SK-N-SH (cell line): ENCODE measurements at regions not wholly inside any gene's neighbourhood (a gene's known extent, or its start where the extent isn't known, plus 50 kb on each side); places are given as distances from the start of the nearest gene placed in this dataset.

ENCODE experiments used
- CTCF ChIA-PET: fragments of 300-600, 350-600 bp; formaldehyde crosslinking; extraction: SDS; loops from one replicate; lab custom pipeline; 2021; lab: Yijun Ruan, JAX
- POLR2A ChIA-PET: fragments of 350-600 bp; sonication (Branson Sonifier 250); formaldehyde crosslinking; extraction: SDS; loops from one replicate; lab custom pipeline; 2020; ENCODE audit warnings: antibody characterized with exemption, inconsistent platforms; lab: Yijun Ruan, JAX
- DNase-seq: peaks from one replicate; pipeline ENCODE4 v3.0.0; 2012
- H2AFZ ChIP-seq: fragments of 200-600 bp; sonication (generic); 2 replicates; pipeline ENCODE4 v1.8.1; 2016; ENCODE audit warnings: antibody characterized with exemption, mild to moderate bottlenecking, low read depth
- H3F3A ChIP-seq: fragments of 200-600 bp; sonication (generic); replicated peaks from 2 replicates; pipeline ENCODE3; 2016; ENCODE audit warnings: antibody characterized with exemption, mild to moderate bottlenecking; ENCODE audit not compliant: insufficient read depth
- H3K27ac ChIP-seq, 2 experiments: fragments of 200-500 bp in 1 of 2; fragments of 200-600 bp in 1 of 2; sonication (Bioruptor generic) in 1 of 2; sonication (generic), shearing (Covaris generic) in 1 of 2; 2 replicates each; pipeline versions ENCODE4 v1.5.1 to v1.6.1; 2014 to 2016; ENCODE audit warnings: low read depth in 2 of 2, inconsistent platforms in 1 of 2, low read length in 1 of 2, mild to moderate bottlenecking in 1 of 2, mixed read lengths in 1 of 2
- H3K27me3 ChIP-seq: fragments of 200-600 bp; sonication (generic), shearing (Covaris generic); 2 replicates; pipeline ENCODE4 v1.6.1; 2016; ENCODE audit warnings: mixed run types; ENCODE audit not compliant: insufficient read depth
- H3K36me3 ChIP-seq, 2 experiments: fragments of 200-500 bp in 1 of 2; fragments of 200-600 bp in 1 of 2; sonication (Bioruptor generic) in 1 of 2; sonication (generic) in 1 of 2; replicated peaks in 1 of 2; 2 replicates each; pipeline versions ENCODE3 to v1.5.1; 2014 to 2016; ENCODE audit warnings: low read length in 1 of 2, mild to moderate bottlenecking in 1 of 2; ENCODE audit not compliant: insufficient read depth in 2 of 2, control insufficient read depth in 1 of 2
- H3K4me1 ChIP-seq, 2 experiments: fragments of 200-500 bp in 1 of 2; fragments of 200-600 bp in 1 of 2; sonication (Bioruptor generic) in 1 of 2; sonication (generic), shearing (Covaris generic) in 1 of 2; 2 replicates each; pipeline versions ENCODE4 v1.5.1 to v1.6.1; 2014 to 2016; ENCODE audit warnings: low read depth in 1 of 2, low read length in 1 of 2, mixed run types in 1 of 2; ENCODE audit not compliant: insufficient read depth in 2 of 2, control insufficient read depth in 1 of 2
- H3K4me2 ChIP-seq: fragments of 200-600 bp; sonication (generic), shearing (Covaris generic); 2 replicates; pipeline ENCODE4 v1.6.1; 2017; ENCODE audit warnings: mixed run types
- H3K4me3 ChIP-seq, 2 experiments: fragments of 200-500 bp in 1 of 2; fragments of 200-600 bp in 1 of 2; sonication (Bioruptor generic) in 1 of 2; sonication (generic), shearing (Covaris generic) in 1 of 2; 2 replicates each; pipeline versions ENCODE4 v1.5.1 to v1.8.1; 2014 to 2016; ENCODE audit warnings: low read depth in 2 of 2, inconsistent platforms in 1 of 2, low read length in 1 of 2, mild to moderate bottlenecking in 1 of 2, mixed read lengths in 1 of 2, moderate library complexity in 1 of 2
- H3K79me2 ChIP-seq: fragments of 200-600 bp; sonication (generic); 2 replicates; pipeline ENCODE4 v1.8.1; 2017; ENCODE audit warnings: mild to moderate bottlenecking; ENCODE audit not compliant: insufficient read depth
- H3K9ac ChIP-seq: fragments of 200-600 bp; sonication (generic); 2 replicates; pipeline ENCODE4 v1.6.1; 2017; ENCODE audit warnings: mixed run types
- H3K9me2 ChIP-seq: fragments of 200-600 bp; sonication (generic); 2 replicates; pipeline ENCODE4 v1.6.1; 2017; ENCODE audit warnings: mixed run types
- H3K9me3 ChIP-seq: fragments of 200-600 bp; sonication (generic); 2 replicates; pipeline ENCODE4 v1.6.1; 2017; ENCODE audit warnings: mixed run types, mild to moderate bottlenecking, moderate library complexity
- H4K20me1 ChIP-seq: fragments of 200-600 bp; sonication (generic); 2 replicates; pipeline ENCODE4 v1.6.1; 2017; ENCODE audit warnings: mild to moderate bottlenecking, mixed run types; ENCODE audit not compliant: insufficient read depth
- CHD2 ChIP-seq: fragments of 150-350 bp; IDR thresholded peaks from 2 replicates; pipeline ENCODE4 v1.6.1; 2018; ENCODE audit warnings: low read length; ENCODE audit not compliant: partially characterized antibody
- ELF1 ChIP-seq: IDR thresholded peaks from 2 replicates; pipeline ENCODE4 v1.4.0; 2012
- FOSL2 ChIP-seq: IDR thresholded peaks from 2 replicates; pipeline ENCODE4 v1.4.0; 2012; ENCODE audit warnings: low read depth, mild to moderate bottlenecking, moderate library complexity, borderline replicate concordance
- FOXJ3 ChIP-seq: sonication (generic); formaldehyde crosslinking; IDR thresholded peaks from 2 replicates; pipeline ENCODE4 v1.5.1; 2020; ENCODE audit warnings: mild to moderate bottlenecking, missing genetic modification reagents
- FOXM1 ChIP-seq: IDR thresholded peaks from 2 replicates; pipeline ENCODE4 v1.4.0; 2012; ENCODE audit warnings: low read depth, mild to moderate bottlenecking
- GABPA ChIP-seq: IDR thresholded peaks from 2 replicates; pipeline ENCODE4 v1.4.0; 2012; ENCODE audit warnings: low read depth, mild to moderate bottlenecking
- GATA2 ChIP-seq: sonication (generic); formaldehyde crosslinking; IDR thresholded peaks from 2 replicates; pipeline ENCODE4 v1.5.0; 2020; ENCODE audit warnings: mild to moderate bottlenecking, missing genetic modification reagents
- MEF2A ChIP-seq: IDR thresholded peaks from 2 replicates; pipeline ENCODE4 v1.4.0; 2012; ENCODE audit warnings: low read depth, borderline replicate concordance
- NFIC ChIP-seq: IDR thresholded peaks from 2 replicates; pipeline ENCODE4 v1.4.0; 2012; ENCODE audit warnings: borderline replicate concordance
- NRF1 ChIP-seq: IDR thresholded peaks from 2 replicates; pipeline ENCODE4 v1.6.1; 2012; ENCODE audit warnings: low read depth, mild to moderate bottlenecking, low read length
- RXRA ChIP-seq: IDR thresholded peaks from 2 replicates; pipeline ENCODE4 v1.4.0; 2012; ENCODE audit warnings: low read depth, mild to moderate bottlenecking, borderline replicate concordance
- SIN3A ChIP-seq: IDR thresholded peaks from 2 replicates; pipeline ENCODE4 v1.6.1; 2012; ENCODE audit warnings: low read depth, mild to moderate bottlenecking, low read length, moderate library complexity, borderline replicate concordance
- SMC3 ChIP-seq: IDR thresholded peaks from 2 replicates; pipeline ENCODE4 v1.6.1; 2012; ENCODE audit warnings: low read depth, low read length, improper control_type of control experiment
- TCF12 ChIP-seq: IDR thresholded peaks from 2 replicates; pipeline ENCODE4 v1.4.0; 2012
- WGBS: methylation state at CpG from one replicate; pipeline ENCODE4 v1.1.6; 2017; ENCODE audit warnings: low lambda C conversion rate; 5-methylcytosine and 5-hydroxymethylcytosine counted together
- TF ChIP-seq, protein P1 (sequence below): IDR thresholded peaks from 2 replicates; pipeline ENCODE4 v1.4.0; 2012; ENCODE audit warnings: low read depth
- TF ChIP-seq, protein P2 (sequence below): IDR thresholded peaks from 2 replicates; pipeline ENCODE4 v1.6.1; 2012; ENCODE audit warnings: mild to moderate bottlenecking, low read depth, low read length, moderate library complexity
- TF ChIP-seq, protein P3 (sequence below): IDR thresholded peaks from 2 replicates; pipeline ENCODE4 v1.4.0; 2012; ENCODE audit warnings: low read depth, borderline replicate concordance
- TF ChIP-seq, protein P4 (sequence below): IDR thresholded peaks from 2 replicates; pipeline ENCODE4 v1.4.0; 2012; ENCODE audit warnings: low read depth, borderline replicate concordance
- TF ChIP-seq, protein P5 (sequence below): fragments of 200-600 bp; sonication (generic); IDR thresholded peaks from 2 replicates; pipeline ENCODE4 v1.6.1; 2017; ENCODE audit warnings: antibody characterized with exemption, mild to moderate bottlenecking, moderate library complexity
- TF ChIP-seq, protein P6 (sequence below): fragments of 150-350 bp; IDR thresholded peaks from 2 replicates; pipeline ENCODE4 v1.6.1; 2016; ENCODE audit warnings: mild to moderate bottlenecking, low read depth, low read length

DNA sequence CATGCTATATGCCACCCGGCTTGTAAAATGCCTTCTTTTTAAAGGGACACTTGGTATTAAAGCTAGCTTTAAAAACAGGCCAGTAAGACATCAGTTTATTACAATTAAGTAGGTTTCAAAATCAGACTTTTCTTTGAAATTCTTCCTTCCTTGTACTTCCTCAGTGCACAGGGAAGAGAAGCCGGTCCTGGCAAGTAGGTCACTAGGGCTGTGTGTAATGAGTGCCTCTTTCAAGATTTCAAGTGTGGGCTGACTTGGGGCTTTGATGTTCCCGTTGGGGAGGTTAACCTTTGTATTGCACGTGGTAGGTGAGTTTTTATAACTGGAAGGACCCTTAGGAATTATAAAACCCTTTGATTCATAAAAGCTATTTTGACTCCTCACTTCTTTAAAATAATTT lies 566.4 kb upstream of the ID2 start:
- DNase-seq = no peak
- H2AFZ ChIP-seq = no peak overlapping the region

More for the DNA sequence above, 566.4 kb upstream of the ID2 start:
- no peaks in the 10 kb centered on the region for H3K9me3 ChIP-seq
- H3K36me3 ChIP-seq = no peaks in the 10 kb centered on the region
- H3K4me3 ChIP-seq = no peak overlapping the region
- H3K9me2 ChIP-seq = no peaks in the 10 kb centered on the region
- no peaks in the 10 kb centered on the region for H3K79me2 ChIP-seq
- TF ChIP-seq FOXJ3 (no peak), NFIC (no peak), GATA2 (no peak), ELF1 (no peak), TCF12 (no peak), FOXM1 (no peak), SIN3A (no peak), CHD2 (no peak), MEF2A (no peak), RXRA (no peak), NRF1 (no peak), FOSL2 (no peak), GABPA (no peak), SMC3 (no peak)
- TF ChIP-seq, protein P1, sequence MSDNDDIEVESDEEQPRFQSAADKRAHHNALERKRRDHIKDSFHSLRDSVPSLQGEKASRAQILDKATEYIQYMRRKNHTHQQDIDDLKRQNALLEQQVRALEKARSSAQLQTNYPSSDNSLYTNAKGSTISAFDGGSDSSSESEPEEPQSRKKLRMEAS = no peak
- TF ChIP-seq, protein P2, sequence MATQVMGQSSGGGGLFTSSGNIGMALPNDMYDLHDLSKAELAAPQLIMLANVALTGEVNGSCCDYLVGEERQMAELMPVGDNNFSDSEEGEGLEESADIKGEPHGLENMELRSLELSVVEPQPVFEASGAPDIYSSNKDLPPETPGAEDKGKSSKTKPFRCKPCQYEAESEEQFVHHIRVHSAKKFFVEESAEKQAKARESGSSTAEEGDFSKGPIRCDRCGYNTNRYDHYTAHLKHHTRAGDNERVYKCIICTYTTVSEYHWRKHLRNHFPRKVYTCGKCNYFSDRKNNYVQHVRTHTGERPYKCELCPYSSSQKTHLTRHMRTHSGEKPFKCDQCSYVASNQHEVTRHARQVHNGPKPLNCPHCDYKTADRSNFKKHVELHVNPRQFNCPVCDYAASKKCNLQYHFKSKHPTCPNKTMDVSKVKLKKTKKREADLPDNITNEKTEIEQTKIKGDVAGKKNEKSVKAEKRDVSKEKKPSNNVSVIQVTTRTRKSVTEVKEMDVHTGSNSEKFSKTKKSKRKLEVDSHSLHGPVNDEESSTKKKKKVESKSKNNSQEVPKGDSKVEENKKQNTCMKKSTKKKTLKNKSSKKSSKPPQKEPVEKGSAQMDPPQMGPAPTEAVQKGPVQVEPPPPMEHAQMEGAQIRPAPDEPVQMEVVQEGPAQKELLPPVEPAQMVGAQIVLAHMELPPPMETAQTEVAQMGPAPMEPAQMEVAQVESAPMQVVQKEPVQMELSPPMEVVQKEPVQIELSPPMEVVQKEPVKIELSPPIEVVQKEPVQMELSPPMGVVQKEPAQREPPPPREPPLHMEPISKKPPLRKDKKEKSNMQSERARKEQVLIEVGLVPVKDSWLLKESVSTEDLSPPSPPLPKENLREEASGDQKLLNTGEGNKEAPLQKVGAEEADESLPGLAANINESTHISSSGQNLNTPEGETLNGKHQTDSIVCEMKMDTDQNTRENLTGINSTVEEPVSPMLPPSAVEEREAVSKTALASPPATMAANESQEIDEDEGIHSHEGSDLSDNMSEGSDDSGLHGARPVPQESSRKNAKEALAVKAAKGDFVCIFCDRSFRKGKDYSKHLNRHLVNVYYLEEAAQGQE = no peak
- TF ChIP-seq, protein P3, sequence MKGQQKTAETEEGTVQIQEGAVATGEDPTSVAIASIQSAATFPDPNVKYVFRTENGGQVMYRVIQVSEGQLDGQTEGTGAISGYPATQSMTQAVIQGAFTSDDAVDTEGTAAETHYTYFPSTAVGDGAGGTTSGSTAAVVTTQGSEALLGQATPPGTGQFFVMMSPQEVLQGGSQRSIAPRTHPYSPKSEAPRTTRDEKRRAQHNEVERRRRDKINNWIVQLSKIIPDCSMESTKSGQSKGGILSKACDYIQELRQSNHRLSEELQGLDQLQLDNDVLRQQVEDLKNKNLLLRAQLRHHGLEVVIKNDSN = no peak
- TF ChIP-seq, protein P4, sequence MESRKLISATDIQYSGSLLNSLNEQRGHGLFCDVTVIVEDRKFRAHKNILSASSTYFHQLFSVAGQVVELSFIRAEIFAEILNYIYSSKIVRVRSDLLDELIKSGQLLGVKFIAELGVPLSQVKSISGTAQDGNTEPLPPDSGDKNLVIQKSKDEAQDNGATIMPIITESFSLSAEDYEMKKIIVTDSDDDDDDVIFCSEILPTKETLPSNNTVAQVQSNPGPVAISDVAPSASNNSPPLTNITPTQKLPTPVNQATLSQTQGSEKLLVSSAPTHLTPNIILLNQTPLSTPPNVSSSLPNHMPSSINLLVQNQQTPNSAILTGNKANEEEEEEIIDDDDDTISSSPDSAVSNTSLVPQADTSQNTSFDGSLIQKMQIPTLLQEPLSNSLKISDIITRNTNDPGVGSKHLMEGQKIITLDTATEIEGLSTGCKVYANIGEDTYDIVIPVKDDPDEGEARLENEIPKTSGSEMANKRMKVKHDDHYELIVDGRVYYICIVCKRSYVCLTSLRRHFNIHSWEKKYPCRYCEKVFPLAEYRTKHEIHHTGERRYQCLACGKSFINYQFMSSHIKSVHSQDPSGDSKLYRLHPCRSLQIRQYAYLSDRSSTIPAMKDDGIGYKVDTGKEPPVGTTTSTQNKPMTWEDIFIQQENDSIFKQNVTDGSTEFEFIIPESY = no peak
- TF ChIP-seq, protein P5, sequence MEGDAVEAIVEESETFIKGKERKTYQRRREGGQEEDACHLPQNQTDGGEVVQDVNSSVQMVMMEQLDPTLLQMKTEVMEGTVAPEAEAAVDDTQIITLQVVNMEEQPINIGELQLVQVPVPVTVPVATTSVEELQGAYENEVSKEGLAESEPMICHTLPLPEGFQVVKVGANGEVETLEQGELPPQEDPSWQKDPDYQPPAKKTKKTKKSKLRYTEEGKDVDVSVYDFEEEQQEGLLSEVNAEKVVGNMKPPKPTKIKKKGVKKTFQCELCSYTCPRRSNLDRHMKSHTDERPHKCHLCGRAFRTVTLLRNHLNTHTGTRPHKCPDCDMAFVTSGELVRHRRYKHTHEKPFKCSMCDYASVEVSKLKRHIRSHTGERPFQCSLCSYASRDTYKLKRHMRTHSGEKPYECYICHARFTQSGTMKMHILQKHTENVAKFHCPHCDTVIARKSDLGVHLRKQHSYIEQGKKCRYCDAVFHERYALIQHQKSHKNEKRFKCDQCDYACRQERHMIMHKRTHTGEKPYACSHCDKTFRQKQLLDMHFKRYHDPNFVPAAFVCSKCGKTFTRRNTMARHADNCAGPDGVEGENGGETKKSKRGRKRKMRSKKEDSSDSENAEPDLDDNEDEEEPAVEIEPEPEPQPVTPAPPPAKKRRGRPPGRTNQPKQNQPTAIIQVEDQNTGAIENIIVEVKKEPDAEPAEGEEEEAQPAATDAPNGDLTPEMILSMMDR = no peak
- TF ChIP-seq, protein P6, sequence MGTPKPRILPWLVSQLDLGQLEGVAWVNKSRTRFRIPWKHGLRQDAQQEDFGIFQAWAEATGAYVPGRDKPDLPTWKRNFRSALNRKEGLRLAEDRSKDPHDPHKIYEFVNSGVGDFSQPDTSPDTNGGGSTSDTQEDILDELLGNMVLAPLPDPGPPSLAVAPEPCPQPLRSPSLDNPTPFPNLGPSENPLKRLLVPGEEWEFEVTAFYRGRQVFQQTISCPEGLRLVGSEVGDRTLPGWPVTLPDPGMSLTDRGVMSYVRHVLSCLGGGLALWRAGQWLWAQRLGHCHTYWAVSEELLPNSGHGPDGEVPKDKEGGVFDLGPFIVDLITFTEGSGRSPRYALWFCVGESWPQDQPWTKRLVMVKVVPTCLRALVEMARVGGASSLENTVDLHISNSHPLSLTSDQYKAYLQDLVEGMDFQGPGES = no peak
- no peak overlapping the region for H3K9ac ChIP-seq
- ChIA-PET CTCF (no interaction called here), POLR2A (no interaction called here)
- H4K20me1 ChIP-seq = no peaks in the 10 kb centered on the region
- H3F3A ChIP-seq = no peaks in the 10 kb centered on the region
- H3K4me1 ChIP-seq = no peaks in the 10 kb centered on the region; a peak in 2 of 4 replicates
- no peaks in the 10 kb centered on the region for H3K27me3 ChIP-seq
- 62% methylated on average over 4 of the region's 4 CpGs for WGBS
- H3K27ac ChIP-seq = no peak overlapping the region
- H3K4me2 ChIP-seq = no peak overlapping the region
